SK-N-SH (cell line): ENCODE measurements at regions not wholly inside any gene's neighbourhood (a gene's known extent, or its start where the extent isn't known, plus 50 kb on each side); places are given as distances from the start of the nearest gene placed in this dataset.

Experiments
- CTCF ChIA-PET: fragments of 300-600, 350-600 bp; formaldehyde crosslinking; extraction: SDS; loops from one replicate; lab custom pipeline; 2021; lab: Yijun Ruan, JAX
- POLR2A ChIA-PET: fragments of 350-600 bp; sonication (Branson Sonifier 250); formaldehyde crosslinking; extraction: SDS; loops from one replicate; lab custom pipeline; 2020; ENCODE audit warnings: antibody characterized with exemption, inconsistent platforms; lab: Yijun Ruan, JAX
- DNase-seq: peaks from one replicate; pipeline ENCODE4 v3.0.0; 2012
- H2AFZ ChIP-seq: fragments of 200-600 bp; sonication (generic); 2 replicates; pipeline ENCODE4 v1.8.1; 2016; ENCODE audit warnings: antibody characterized with exemption, mild to moderate bottlenecking, low read depth
- H3F3A ChIP-seq: fragments of 200-600 bp; sonication (generic); replicated peaks from 2 replicates; pipeline ENCODE3; 2016; ENCODE audit warnings: antibody characterized with exemption, mild to moderate bottlenecking; ENCODE audit not compliant: insufficient read depth
- H3K27ac ChIP-seq, 2 experiments: fragments of 200-500 bp in 1 of 2; fragments of 200-600 bp in 1 of 2; sonication (Bioruptor generic) in 1 of 2; sonication (generic), shearing (Covaris generic) in 1 of 2; 2 replicates each; pipeline versions ENCODE4 v1.5.1 to v1.6.1; 2014 to 2016; ENCODE audit warnings: low read depth in 2 of 2, inconsistent platforms in 1 of 2, low read length in 1 of 2, mild to moderate bottlenecking in 1 of 2, mixed read lengths in 1 of 2
- H3K27me3 ChIP-seq: fragments of 200-600 bp; sonication (generic), shearing (Covaris generic); 2 replicates; pipeline ENCODE4 v1.6.1; 2016; ENCODE audit warnings: mixed run types; ENCODE audit not compliant: insufficient read depth
- H3K36me3 ChIP-seq, 2 experiments: fragments of 200-500 bp in 1 of 2; fragments of 200-600 bp in 1 of 2; sonication (Bioruptor generic) in 1 of 2; sonication (generic) in 1 of 2; replicated peaks in 1 of 2; 2 replicates each; pipeline versions ENCODE3 to v1.5.1; 2014 to 2016; ENCODE audit warnings: low read length in 1 of 2, mild to moderate bottlenecking in 1 of 2; ENCODE audit not compliant: insufficient read depth in 2 of 2, control insufficient read depth in 1 of 2
- H3K4me1 ChIP-seq, 2 experiments: fragments of 200-500 bp in 1 of 2; fragments of 200-600 bp in 1 of 2; sonication (Bioruptor generic) in 1 of 2; sonication (generic), shearing (Covaris generic) in 1 of 2; 2 replicates each; pipeline versions ENCODE4 v1.5.1 to v1.6.1; 2014 to 2016; ENCODE audit warnings: low read depth in 1 of 2, low read length in 1 of 2, mixed run types in 1 of 2; ENCODE audit not compliant: insufficient read depth in 2 of 2, control insufficient read depth in 1 of 2
- H3K4me2 ChIP-seq: fragments of 200-600 bp; sonication (generic), shearing (Covaris generic); 2 replicates; pipeline ENCODE4 v1.6.1; 2017; ENCODE audit warnings: mixed run types
- H3K4me3 ChIP-seq, 2 experiments: fragments of 200-500 bp in 1 of 2; fragments of 200-600 bp in 1 of 2; sonication (Bioruptor generic) in 1 of 2; sonication (generic), shearing (Covaris generic) in 1 of 2; 2 replicates each; pipeline versions ENCODE4 v1.5.1 to v1.8.1; 2014 to 2016; ENCODE audit warnings: low read depth in 2 of 2, inconsistent platforms in 1 of 2, low read length in 1 of 2, mild to moderate bottlenecking in 1 of 2, mixed read lengths in 1 of 2, moderate library complexity in 1 of 2
- H3K79me2 ChIP-seq: fragments of 200-600 bp; sonication (generic); 2 replicates; pipeline ENCODE4 v1.8.1; 2017; ENCODE audit warnings: mild to moderate bottlenecking; ENCODE audit not compliant: insufficient read depth
- H3K9ac ChIP-seq: fragments of 200-600 bp; sonication (generic); 2 replicates; pipeline ENCODE4 v1.6.1; 2017; ENCODE audit warnings: mixed run types
- H3K9me2 ChIP-seq: fragments of 200-600 bp; sonication (generic); 2 replicates; pipeline ENCODE4 v1.6.1; 2017; ENCODE audit warnings: mixed run types
- H3K9me3 ChIP-seq: fragments of 200-600 bp; sonication (generic); 2 replicates; pipeline ENCODE4 v1.6.1; 2017; ENCODE audit warnings: mixed run types, mild to moderate bottlenecking, moderate library complexity
- H4K20me1 ChIP-seq: fragments of 200-600 bp; sonication (generic); 2 replicates; pipeline ENCODE4 v1.6.1; 2017; ENCODE audit warnings: mild to moderate bottlenecking, mixed run types; ENCODE audit not compliant: insufficient read depth
- CHD2 ChIP-seq: fragments of 150-350 bp; IDR thresholded peaks from 2 replicates; pipeline ENCODE4 v1.6.1; 2018; ENCODE audit warnings: low read length; ENCODE audit not compliant: partially characterized antibody
- CTCF ChIP-seq: fragments of 200-600 bp; sonication (generic); IDR thresholded peaks from 2 replicates; pipeline ENCODE4 v1.6.1; 2017; ENCODE audit warnings: antibody characterized with exemption, mild to moderate bottlenecking, moderate library complexity
- GABPA ChIP-seq: IDR thresholded peaks from 2 replicates; pipeline ENCODE4 v1.4.0; 2012; ENCODE audit warnings: low read depth, mild to moderate bottlenecking
- RAD21 ChIP-seq: IDR thresholded peaks from 2 replicates; pipeline ENCODE4 v1.6.1; 2012; ENCODE audit warnings: mild to moderate bottlenecking, low read length
- RFX5 ChIP-seq: IDR thresholded peaks from 2 replicates; pipeline ENCODE4 v1.6.1; 2012; ENCODE audit warnings: mild to moderate bottlenecking, improper control_type of control experiment, low read length
- TCF12 ChIP-seq: IDR thresholded peaks from 2 replicates; pipeline ENCODE4 v1.4.0; 2012
- USF2 ChIP-seq: fragments of 150-350 bp; IDR thresholded peaks from 2 replicates; pipeline ENCODE4 v1.6.1; 2017; ENCODE audit warnings: antibody characterized with exemption, low read length, low read depth, borderline replicate concordance
- ZBTB33 ChIP-seq: IDR thresholded peaks from 2 replicates; pipeline ENCODE4 v1.4.0; 2012; ENCODE audit warnings: low read depth, borderline replicate concordance
- WGBS: methylation state at CpG from one replicate; pipeline ENCODE4 v1.1.6; 2017; ENCODE audit warnings: low lambda C conversion rate; 5-methylcytosine and 5-hydroxymethylcytosine counted together

GRCh38 chr17:77740481-77740880 lies 218.0 kb upstream of the TNRC6C start (continued):
- TF ChIP-seq ZBTB33 (no peak), RAD21 (no peak), CTCF (no peak), TCF12 (no peak), USF2 (no peak)

GRCh38 chr17:77741109-77741508 lies 217.4 kb upstream of the TNRC6C start:
- no peak overlapping the region; a peak in 1 of 4 replicates for H3K4me3 ChIP-seq
- H3F3A ChIP-seq = no peaks in the 10 kb centered on the region
- 37% methylated on average over 8 of the region's 8 CpGs for WGBS
- H3K36me3 ChIP-seq = no peaks in the 10 kb centered on the region
- CTCF ChIA-PET = interaction anchor here (1.2 to 1.7 kb wide), 4 partner anchors 13 to 197 kb away, joined by 3 to 6 read pairs (median 3); no protein-coding TSS in a partner anchor
- H3K9me2 ChIP-seq = no peaks in the 10 kb centered on the region
- TF ChIP-seq CTCF (peak; percentile 51), RAD21 (no peak)
- H3K9me3 ChIP-seq = no peaks in the 10 kb centered on the region
- H3K4me1 ChIP-seq = peaks cover 0 to 9% of the 10 kb centered on the region in 2 experiments; a peak in 1 of 4 replicates
- DNase-seq = no peak
- POLR2A ChIA-PET = no interaction called here
- no peak overlapping the region for H3K9ac ChIP-seq
- H3K27ac ChIP-seq = no peak overlapping the region
- H3K79me2 ChIP-seq = no peaks in the 10 kb centered on the region
- H3K4me2 ChIP-seq = no peak overlapping the region
- peaks cover 15% of the 10 kb centered on the region; the same call in 1 of the 2 replicates for H3K27me3 ChIP-seq
- no peak overlapping the region for H2AFZ ChIP-seq
- H4K20me1 ChIP-seq = no peaks in the 10 kb centered on the region

GRCh38 chr17:77742579-77742978 lies 215.9 kb upstream of the TNRC6C start:
- 46% methylated on average over 8 of the region's 8 CpGs for WGBS
- POLR2A ChIA-PET = no interaction called here

More at GRCh38 chr17:77742579-77742978, 215.9 kb upstream of the TNRC6C start:
- H3K9me2 ChIP-seq = no peaks in the 10 kb centered on the region
- CTCF ChIA-PET = no interaction called here
- H3K4me1 ChIP-seq = peaks cover 0 to 14% of the 10 kb centered on the region in 2 experiments; a peak in 1 of 4 replicates
- no peak overlapping the region for H3K27ac ChIP-seq
- no peak overlapping the region for H3K4me2 ChIP-seq
- no peak for DNase-seq
- H3K36me3 ChIP-seq = no peaks in the 10 kb centered on the region
- H3K27me3 ChIP-seq = peaks cover 15% of the 10 kb centered on the region; the same call in 1 of the 2 replicates
- H3K4me3 ChIP-seq = no peak overlapping the region
- no peaks in the 10 kb centered on the region for H3K9me3 ChIP-seq
- no peak overlapping the region for H2AFZ ChIP-seq
- no peak for TF ChIP-seq RFX5
- no peak for TF ChIP-seq GABPA
- TF ChIP-seq CHD2 = no peak
- no peaks in the 10 kb centered on the region for H3K79me2 ChIP-seq
- H3K9ac ChIP-seq = no peak overlapping the region
- H3F3A ChIP-seq = no peaks in the 10 kb centered on the region
- H4K20me1 ChIP-seq = no peaks in the 10 kb centered on the region
